ENCODE measurements at regions not wholly inside any gene's neighbourhood (a gene's known extent, or its start where the extent isn't known, plus 50 kb on each side); places are given as distances from the start of the nearest gene placed in this dataset.
"Not testable (repeated sequence)": the region's sequence is repeated elsewhere in the genome, so short reads cannot be mapped to it uniquely, and the experiment has no call there.

- not testable (repeated sequence) for TF ChIP-seq CTCF, POLR2A (IDR thresholded peaks at IDR 0.05)
Measured at GRCh38 chr15:24352777-24353176, 322.8 kb upstream of the NPAP1 start.
